DND-41 (cell line): ENCODE measurements at regions not wholly inside any gene's neighbourhood (a gene's known extent, or its start where the extent isn't known, plus 50 kb on each side); places are given as distances from the start of the nearest gene placed in this dataset.

Experiments used
- ATAC-seq: fragments of 200-7000 bp; cut with Tn5 transposase; 3 replicates; pipeline ENCODE4 v1.9.1; 2021; ENCODE audit warnings: low read depth; ENCODE audit not compliant: insufficient read depth
- DNase-seq: peaks from one replicate; pipeline ENCODE4 v3.0.0-alpha.2; 2020
- H2AFZ ChIP-seq: 2 replicates; pipeline ENCODE4 v1.6.0; 2012; ENCODE audit warnings: low read depth, low read length
- H3K27ac ChIP-seq: 2 replicates; pipeline ENCODE4 v1.5.1; 2012; ENCODE audit warnings: low read length, inconsistent platforms
- H3K27me3 ChIP-seq: fragments of 200-600 bp; sonication (generic); 2 replicates; pipeline ENCODE4 v1.6.0; 2012; ENCODE audit warnings: low read length, mild to moderate bottlenecking, inconsistent platforms; ENCODE audit not compliant: insufficient read depth, poor library complexity
- H3K36me3 ChIP-seq: 2 replicates; pipeline ENCODE4 v1.5.1; 2012; ENCODE audit warnings: low read length, inconsistent platforms; ENCODE audit not compliant: insufficient read depth
- H3K4me1 ChIP-seq: 2 replicates; pipeline ENCODE4 v1.5.1; 2012; ENCODE audit warnings: mild to moderate bottlenecking, low read length; ENCODE audit not compliant: insufficient read depth
- H3K4me2 ChIP-seq: 2 replicates; pipeline ENCODE4 v1.6.0; 2012; ENCODE audit warnings: mild to moderate bottlenecking, moderate library complexity, low read length, inconsistent platforms; ENCODE audit not compliant: insufficient read depth
- H3K4me3 ChIP-seq, 2 experiments: fragments of 200-600 bp in 1 of 2; shearing (Covaris generic) in 1 of 2; 2 replicates each; pipeline ENCODE4 v1.5.1; 2012 to 2016; ENCODE audit warnings: inconsistent platforms in 2 of 2, low read length in 2 of 2, mild to moderate bottlenecking in 2 of 2, low read depth in 1 of 2, moderate library complexity in 1 of 2
- H3K79me2 ChIP-seq: 2 replicates; pipeline ENCODE4 v1.6.0; 2012; ENCODE audit warnings: low read length, inconsistent platforms; ENCODE audit not compliant: insufficient read depth
- H3K9ac ChIP-seq: 2 replicates; pipeline ENCODE4 v1.6.0; 2012; ENCODE audit warnings: low read depth, mild to moderate bottlenecking, inconsistent platforms, low read length, moderate library complexity
- H3K9me3 ChIP-seq: 2 replicates; pipeline ENCODE4 v1.5.1; 2012; ENCODE audit warnings: low read length, moderate library complexity, mild to moderate bottlenecking, inconsistent platforms; ENCODE audit not compliant: insufficient read depth, severe bottlenecking
- H4K20me1 ChIP-seq: 2 replicates; pipeline ENCODE4 v1.6.0; 2012; ENCODE audit warnings: low read length; ENCODE audit not compliant: insufficient read depth
- CTCF ChIP-seq: IDR thresholded peaks from 2 replicates; pipeline ENCODE4 v1.5.1; 2012; ENCODE audit warnings: borderline replicate concordance, low read length, moderate library complexity, mild to moderate bottlenecking; ENCODE audit not compliant: poor library complexity, severe bottlenecking; ENCODE audit errors: extremely low read depth
- EZH2 ChIP-seq: IDR thresholded peaks from 3 replicates; pipeline ENCODE4 v1.6.1; 2012; ENCODE audit warnings: borderline replicate concordance, low read depth, mild to moderate bottlenecking, moderate library complexity, low read length, inconsistent platforms; ENCODE audit not compliant: severe bottlenecking

DNA sequence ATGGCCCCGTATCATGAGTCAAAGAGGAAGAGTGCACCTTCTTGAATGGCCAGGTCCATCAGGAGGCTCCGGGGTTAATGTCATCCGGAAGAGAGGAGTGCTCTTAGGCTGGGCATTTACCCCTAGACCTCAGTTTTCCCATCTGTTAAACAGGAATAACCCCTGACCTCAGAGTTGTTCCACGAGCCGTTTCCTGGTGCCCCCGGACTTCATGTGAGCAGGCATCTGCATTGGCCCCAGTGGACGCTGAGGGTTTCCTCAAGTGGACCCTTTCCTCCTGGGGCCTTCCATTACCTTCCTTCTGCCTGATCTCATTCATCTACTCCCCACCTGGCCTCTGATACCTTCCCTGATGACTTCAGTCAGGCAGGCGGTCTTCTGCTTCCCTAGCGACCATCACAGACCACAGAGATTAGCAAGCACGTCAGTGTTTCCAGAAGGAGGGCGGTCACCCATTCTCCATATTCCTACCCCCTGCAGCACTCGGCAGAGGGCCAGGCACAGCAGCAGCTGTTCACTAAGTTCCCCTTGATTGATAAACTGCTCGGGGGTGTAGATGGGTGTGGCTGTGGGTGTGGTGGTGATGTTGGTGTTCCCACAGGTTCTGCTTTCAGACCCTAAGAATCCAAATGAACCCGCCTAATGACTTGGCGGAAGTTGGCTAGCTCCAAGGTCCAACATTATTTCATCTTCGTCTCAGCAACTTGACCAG, 346.6 kb upstream of the TNRC6C start:
- Histone ChIP-seq H3K27me3 (no peaks in the 10 kb centered on the region), H3K79me2 (no peaks in the 10 kb centered on the region)

DNA sequence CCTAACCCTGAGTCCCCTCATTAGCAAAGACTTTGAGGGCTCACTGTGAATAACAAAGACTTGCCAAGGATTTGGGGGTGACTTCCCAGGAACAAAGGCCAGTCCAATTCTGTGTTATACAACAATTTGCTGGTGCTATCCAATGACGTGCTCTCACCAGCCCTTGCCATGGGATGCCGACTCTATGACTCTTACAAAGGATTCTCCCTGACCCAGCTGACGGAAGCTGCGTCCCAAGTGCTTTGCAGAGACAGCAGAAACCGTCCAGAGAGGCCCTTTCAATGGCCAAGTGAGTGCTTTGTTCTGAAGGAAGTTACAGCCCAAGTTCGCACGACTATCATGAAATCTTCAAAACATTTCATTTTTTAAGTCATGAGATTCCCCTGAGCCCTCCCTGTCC, 345.3 kb upstream of the TNRC6C start:
- H2AFZ ChIP-seq: no peak overlapping the region
- H3K27me3 ChIP-seq: no peaks in the 10 kb centered on the region

More for the DNA sequence above, 346.6 kb upstream of the TNRC6C start:
- no peak overlapping the region for H3K4me2 ChIP-seq
- peaks cover 13% of the 10 kb centered on the region for H3K4me1 ChIP-seq
- H3K9ac ChIP-seq: no peak overlapping the region
- DNase-seq: no peak
- H3K36me3 ChIP-seq: no peaks in the 10 kb centered on the region
- H2AFZ ChIP-seq: no peak overlapping the region
- no peak overlapping the region for H3K4me3 ChIP-seq
- no peaks in the 10 kb centered on the region for H4K20me1 ChIP-seq
- H3K9me3 ChIP-seq: no peaks in the 10 kb centered on the region
- ATAC-seq: no peak
- no peak overlapping the region for H3K27ac ChIP-seq
- TF ChIP-seq CTCF (no peak), EZH2 (no peak)

GRCh38 chr17:77613627-77614026, 344.9 kb upstream of the TNRC6C start:
- Histone ChIP-seq H3K27ac (no peak overlapping the region), H3K79me2 (no peaks in the 10 kb centered on the region), H3K4me1 (peaks cover 17% of the 10 kb centered on the region), H3K9ac (no peak overlapping the region), H3K27me3 (no peaks in the 10 kb centered on the region), H4K20me1 (no peaks in the 10 kb centered on the region), H3K36me3 (no peaks in the 10 kb centered on the region), H3K9me3 (no peaks in the 10 kb centered on the region), H3K4me2 (no peak overlapping the region), H2AFZ (no peak overlapping the region), H3K4me3 (no peak overlapping the region)
- ATAC-seq (no peak), DNase-seq (no peak)
- no peak for TF ChIP-seq EZH2
- TF ChIP-seq CTCF: no peak

More for the DNA sequence above, 345.3 kb upstream of the TNRC6C start:
- H3K36me3 ChIP-seq: no peaks in the 10 kb centered on the region
- no peak overlapping the region for H3K27ac ChIP-seq
- no peak overlapping the region for H3K9ac ChIP-seq
- H4K20me1 ChIP-seq: no peaks in the 10 kb centered on the region
- H3K9me3 ChIP-seq: no peaks in the 10 kb centered on the region
- ATAC-seq (no peak), DNase-seq (no peak)
- H3K4me1 ChIP-seq: peaks cover 13% of the 10 kb centered on the region
- H3K4me2 ChIP-seq: no peak overlapping the region
- TF ChIP-seq EZH2: no peak
- TF ChIP-seq CTCF: no peak
- no peaks in the 10 kb centered on the region for H3K79me2 ChIP-seq
- H3K4me3 ChIP-seq: no peak overlapping the region
